OCI-LY7 (cell line): ENCODE measurements at regions not wholly inside any gene's neighbourhood (a gene's known extent, or its start where the extent isn't known, plus 50 kb on each side); places are given as distances from the start of the nearest gene placed in this dataset.

Experiments used
- EZH2phosphoT487 ChIP-seq: fragments of 200-600 bp; sonication (generic); IDR thresholded peaks from 2 replicates; pipeline ENCODE4 v1.6.1; 2018; ENCODE audit warnings: low read depth, borderline replicate concordance, mild to moderate bottlenecking, mixed run types, antibody characterized with exemption, low read length, moderate library complexity, mixed read lengths
- TF ChIP-seq, protein P1 (sequence below): fragments of 200-600 bp; sonication (generic); conservative IDR thresholded peaks from 2 replicates; pipeline ENCODE4 v1.5.1; 2014; ENCODE audit warnings: mild to moderate bottlenecking, antibody characterized with exemption, low read length, moderate library complexity, mixed read lengths

GRCh38 chr4:133694416-133694815 is 507.2 kb downstream of the PABPC4L start:
- TF ChIP-seq, protein P1, sequence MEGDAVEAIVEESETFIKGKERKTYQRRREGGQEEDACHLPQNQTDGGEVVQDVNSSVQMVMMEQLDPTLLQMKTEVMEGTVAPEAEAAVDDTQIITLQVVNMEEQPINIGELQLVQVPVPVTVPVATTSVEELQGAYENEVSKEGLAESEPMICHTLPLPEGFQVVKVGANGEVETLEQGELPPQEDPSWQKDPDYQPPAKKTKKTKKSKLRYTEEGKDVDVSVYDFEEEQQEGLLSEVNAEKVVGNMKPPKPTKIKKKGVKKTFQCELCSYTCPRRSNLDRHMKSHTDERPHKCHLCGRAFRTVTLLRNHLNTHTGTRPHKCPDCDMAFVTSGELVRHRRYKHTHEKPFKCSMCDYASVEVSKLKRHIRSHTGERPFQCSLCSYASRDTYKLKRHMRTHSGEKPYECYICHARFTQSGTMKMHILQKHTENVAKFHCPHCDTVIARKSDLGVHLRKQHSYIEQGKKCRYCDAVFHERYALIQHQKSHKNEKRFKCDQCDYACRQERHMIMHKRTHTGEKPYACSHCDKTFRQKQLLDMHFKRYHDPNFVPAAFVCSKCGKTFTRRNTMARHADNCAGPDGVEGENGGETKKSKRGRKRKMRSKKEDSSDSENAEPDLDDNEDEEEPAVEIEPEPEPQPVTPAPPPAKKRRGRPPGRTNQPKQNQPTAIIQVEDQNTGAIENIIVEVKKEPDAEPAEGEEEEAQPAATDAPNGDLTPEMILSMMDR = no peak
- TF ChIP-seq EZH2phosphoT487 = no peak
